Erythroblast (primary cell): ENCODE measurements at regions not wholly inside any gene's neighbourhood (a gene's known extent, or its start where the extent isn't known, plus 50 kb on each side); places are given as distances from the start of the nearest gene placed in this dataset.

Experiments
- DNase-seq, 2 experiments: peaks; one replicate each; lab custom pipeline; 2025; lab: John Stamatoyannopoulos, UW
- GATA1 ChIP-seq: IDR thresholded peaks from 2 replicates; pipeline ENCODE4 v1.6.1; 2011; ENCODE audit warnings: low read depth, mild to moderate bottlenecking, control low read depth, low read length, moderate library complexity
- POLR2A ChIP-seq: IDR thresholded peaks from 2 replicates; pipeline ENCODE4 v1.6.1; 2011; ENCODE audit warnings: mild to moderate bottlenecking, low read length

GRCh38 chr7:3201306-3201705 lies 99.7 kb upstream of the SDK1 start:
- DNase-seq, result no peak

GRCh38 chr7:3201937-3202710 lies 98.9 kb upstream of the SDK1 start:
- no peak for DNase-seq
- TF ChIP-seq POLR2A (no peak), GATA1 (no peak)

More at GRCh38 chr7:3201306-3201705, 99.7 kb upstream of the SDK1 start:
- TF ChIP-seq GATA1, result no peak
- TF ChIP-seq POLR2A, result no peak

GRCh38 chr7:3204526-3204925 lies 96.5 kb upstream of the SDK1 start:
- TF ChIP-seq GATA1, result no peak
- DNase-seq, result no peak

- no peak for DNase-seq
- TF ChIP-seq GATA1 (no peak), POLR2A (no peak)
Observed at GRCh38 chr7:3206101-3206500, 95.0 kb upstream of the SDK1 start.

GRCh38 chr7:3206771-3207191 lies 94.3 kb upstream of the SDK1 start:
- TF ChIP-seq POLR2A (no peak), GATA1 (no peak)
- DNase-seq, result no peak

GRCh38 chr7:3207387-3207902 lies 93.6 kb upstream of the SDK1 start:
- TF ChIP-seq GATA1 (no peak), POLR2A (no peak)
- no peak for DNase-seq

- TF ChIP-seq GATA1, result no peak
- TF ChIP-seq POLR2A, result no peak
- DNase-seq, result no peak
Observed at GRCh38 chr7:3210531-3210930, 90.5 kb upstream of the SDK1 start.

- DNase-seq, result no peak
- no peak for TF ChIP-seq POLR2A
- no peak for TF ChIP-seq GATA1
Observed at GRCh38 chr7:3214090-3214413, 87.0 kb upstream of the SDK1 start.

- TF ChIP-seq GATA1 (no peak), POLR2A (no peak)
- DNase-seq, result no peak
Observed at GRCh38 chr7:3215624-3216585, 85.1 kb upstream of the SDK1 start.

- no peak for DNase-seq
- TF ChIP-seq GATA1, result no peak
- TF ChIP-seq POLR2A, result no peak
Observed at GRCh38 chr7:3217166-3217565, 83.9 kb upstream of the SDK1 start.

- no peak for TF ChIP-seq POLR2A
- TF ChIP-seq GATA1, result no peak
- no peak for DNase-seq
Observed at GRCh38 chr7:3218411-3219225, 82.4 kb upstream of the SDK1 start.

GRCh38 chr7:3229904-3230470 lies 71.1 kb upstream of the SDK1 start:
- no peak for DNase-seq
- TF ChIP-seq GATA1 (no peak), POLR2A (no peak)

- DNase-seq, result no peak
- TF ChIP-seq GATA1 (no peak), POLR2A (no peak)
Observed at GRCh38 chr7:3230908-3231307, 70.1 kb upstream of the SDK1 start.
